GM21723 (cell line): ENCODE measurements at regions not wholly inside any gene's neighbourhood (a gene's known extent, or its start where the extent isn't known, plus 50 kb on each side); places are given as distances from the start of the nearest gene placed in this dataset.

Experiments used
- ATAC-seq: cut with Tn5 transposase; IDR thresholded peaks from one replicate; pipeline ENCODE4 v1.9.1; 2021; ENCODE audit warnings: mild to moderate bottlenecking, moderate library complexity; ENCODE audit not compliant: unreplicated experiment

DNA sequence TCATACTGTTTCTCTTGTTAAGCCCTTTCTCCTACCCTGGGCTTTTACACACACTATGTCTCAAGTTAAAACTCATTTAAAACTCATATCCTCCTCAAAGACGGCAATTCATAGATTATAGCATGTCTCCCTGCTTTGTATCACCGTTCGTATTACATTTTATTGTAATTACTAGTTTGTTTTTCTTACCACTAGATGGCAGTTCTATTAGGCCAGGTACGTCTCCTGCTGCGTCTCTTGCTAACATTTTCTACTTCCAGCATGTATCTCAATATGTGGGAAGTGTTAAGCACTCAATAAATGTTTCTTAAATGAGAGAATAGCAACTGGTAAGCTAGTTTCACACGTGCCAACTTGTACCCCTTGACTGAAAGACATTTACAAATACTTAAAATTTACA is 450.3 kb upstream of the PCDH7 start:
- no peak for ATAC-seq

DNA sequence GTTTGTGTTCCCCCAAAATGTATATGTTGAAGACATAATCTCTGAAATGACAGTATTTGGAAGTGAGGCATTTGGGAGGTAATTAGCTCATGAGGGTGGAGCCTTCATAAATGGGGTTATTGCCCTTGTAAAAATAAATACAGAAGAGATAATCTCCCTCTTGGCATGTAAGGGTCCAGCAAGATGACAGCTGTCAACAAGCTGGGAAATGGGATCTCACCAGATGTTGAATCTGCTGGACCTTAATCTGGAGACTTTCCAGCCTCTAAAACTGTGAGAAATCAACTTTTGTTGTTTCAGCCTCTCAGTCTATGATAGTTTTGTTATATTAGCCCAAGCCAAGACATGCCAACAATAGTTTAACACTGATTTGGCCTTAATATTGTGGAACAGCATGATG is 438.2 kb upstream of the PCDH7 start:
- no peak for ATAC-seq

GRCh38 chr4:30283336-30283735 is 436.8 kb upstream of the PCDH7 start:
- no peak for ATAC-seq

GRCh38 chr4:30294295-30294694 is 425.9 kb upstream of the PCDH7 start:
- no peak for ATAC-seq

DNA sequence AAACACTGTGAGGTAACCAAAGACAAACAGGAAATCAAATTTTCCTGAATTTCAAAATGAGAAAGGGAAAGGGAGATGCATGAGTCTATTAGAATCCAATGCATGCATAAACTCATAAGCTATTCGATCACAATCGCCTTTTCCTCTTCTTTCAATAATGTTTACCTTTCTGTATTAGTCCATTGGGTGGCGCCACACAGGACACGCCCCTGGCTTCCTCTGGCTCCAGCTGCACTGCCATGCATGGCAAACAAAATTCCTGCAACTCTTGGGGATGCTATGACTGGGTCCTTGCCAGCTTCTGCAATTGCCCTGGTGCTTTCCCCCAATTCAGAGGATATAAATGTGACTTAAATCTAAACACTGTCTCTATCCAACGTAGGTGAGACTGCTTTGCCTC is 424.5 kb upstream of the PCDH7 start:
- ATAC-seq = no peak

GRCh38 chr4:30314001-30314400 is 406.2 kb upstream of the PCDH7 start:
- no peak for ATAC-seq

DNA sequence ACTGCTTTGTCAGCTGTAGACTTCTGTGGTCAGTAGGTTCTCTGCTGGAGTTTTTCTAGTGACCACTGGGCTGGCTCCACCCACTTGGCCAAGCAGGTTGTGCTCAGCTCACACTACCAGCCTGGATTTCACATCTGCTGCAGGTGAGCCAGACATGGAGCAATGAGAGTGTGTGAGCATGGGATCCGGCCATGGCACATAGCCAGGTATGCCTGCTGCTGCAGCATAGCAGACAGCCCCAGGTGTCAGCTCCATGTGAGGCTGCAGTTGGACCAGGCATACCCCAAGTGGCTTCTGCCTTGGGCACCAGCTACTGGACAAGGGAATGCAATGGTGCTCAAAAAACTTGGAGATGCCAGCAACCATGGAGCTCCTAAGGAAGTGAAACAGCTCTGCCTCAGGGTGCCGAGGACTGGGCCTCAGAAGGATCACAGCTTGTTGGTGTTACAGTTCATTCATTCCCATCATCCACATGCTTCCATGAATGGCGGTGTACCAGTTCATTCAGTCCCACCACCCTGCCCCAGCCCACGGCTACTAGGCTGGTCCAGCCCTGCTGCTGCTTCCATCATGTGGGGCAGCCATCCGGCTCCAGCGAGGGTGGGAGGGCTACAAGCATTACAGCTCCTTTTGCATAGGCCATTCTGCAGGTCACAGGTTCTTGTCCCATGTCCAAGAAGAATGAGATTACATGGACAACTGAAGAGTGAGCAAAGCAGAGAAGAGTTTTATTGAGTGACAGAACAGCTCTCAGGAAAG is 389.1 kb upstream of the PCDH7 start:
- no peak for ATAC-seq

DNA sequence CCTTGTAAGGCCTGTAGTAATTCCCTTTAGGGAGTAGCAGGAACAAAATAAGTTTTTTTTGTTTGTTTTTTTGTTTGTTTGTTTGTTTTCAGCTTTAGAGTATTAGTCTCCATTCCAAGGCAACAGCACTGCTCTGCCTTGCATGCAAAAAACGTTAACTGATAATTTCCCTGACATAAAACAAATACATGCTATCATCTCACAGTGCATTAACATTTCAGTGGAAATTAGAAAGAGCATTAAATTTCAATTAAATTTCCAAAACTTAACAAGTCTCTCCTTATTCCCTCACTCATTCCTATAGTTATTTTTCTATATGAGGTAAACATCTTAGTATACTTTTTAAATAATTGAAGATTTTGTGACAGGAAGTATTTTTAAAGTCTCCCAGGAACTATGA is 378.4 kb upstream of the PCDH7 start:
- no peak for ATAC-seq

- ATAC-seq = no peak
Observed at GRCh38 chr4:30350288-30350687, 369.9 kb upstream of the PCDH7 start.

DNA sequence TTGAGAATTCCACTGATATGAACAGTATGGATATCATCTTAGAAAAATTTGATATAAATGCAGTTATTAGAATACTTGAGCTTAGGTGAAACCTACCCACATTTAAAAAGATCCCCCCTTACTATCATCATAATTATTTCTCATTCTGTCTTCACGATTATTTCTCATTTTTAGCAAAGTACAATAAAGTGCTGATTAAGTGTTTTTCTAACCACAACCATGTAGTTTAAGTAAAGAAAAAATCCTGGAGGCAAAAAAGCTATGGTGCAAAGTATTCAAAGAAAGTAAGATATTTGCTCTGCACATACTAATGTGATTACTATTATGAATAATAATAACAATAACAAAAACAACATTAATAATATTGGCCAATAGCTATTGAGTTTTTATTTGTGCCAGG is 365.6 kb upstream of the PCDH7 start:
- no peak for ATAC-seq

DNA sequence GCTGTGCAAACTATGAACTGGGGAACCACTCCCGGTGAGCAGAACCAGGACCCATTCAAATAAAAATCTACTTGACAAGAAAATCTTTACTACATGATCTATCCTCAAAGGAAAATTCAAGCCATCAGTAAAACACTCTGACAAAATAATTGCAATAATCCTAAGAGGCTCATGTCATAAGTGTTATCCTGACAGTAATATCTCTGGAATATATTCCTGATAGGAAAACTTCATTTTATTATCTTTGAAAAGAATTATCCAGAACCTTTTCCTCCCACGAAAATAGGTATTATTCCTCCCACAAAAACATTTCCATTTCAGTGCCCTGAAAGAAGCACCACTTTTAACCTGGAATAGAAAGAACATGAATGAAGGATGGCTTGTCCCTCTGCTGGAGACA is 357.7 kb upstream of the PCDH7 start:
- ATAC-seq = no peak

GRCh38 chr4:30370105-30370504 is 350.1 kb upstream of the PCDH7 start:
- ATAC-seq = no peak

- ATAC-seq = peak; percentile 73
Observed at GRCh38 chr4:30380404-30380998, 339.7 kb upstream of the PCDH7 start.

DNA sequence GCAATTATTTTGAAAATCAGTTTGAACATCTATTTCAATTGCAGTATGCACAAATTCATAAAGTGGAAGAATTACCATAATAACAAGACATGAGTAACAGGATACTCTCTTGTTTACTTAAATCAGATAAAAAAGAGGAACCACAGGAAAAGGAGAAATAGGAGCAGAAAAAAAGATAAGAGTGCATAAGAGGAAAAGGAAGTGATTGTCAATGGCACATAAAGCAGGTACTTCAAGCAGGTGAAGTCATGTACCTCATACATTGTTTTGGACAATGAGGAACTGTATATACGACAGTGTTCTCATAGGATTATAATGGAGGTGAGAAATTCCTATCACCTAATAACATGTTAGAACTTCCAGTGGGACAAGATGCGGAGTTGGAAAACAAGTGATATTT is 334.5 kb upstream of the PCDH7 start:
- no peak for ATAC-seq

- no peak for ATAC-seq
Observed at GRCh38 chr4:30386266-30386895, 333.8 kb upstream of the PCDH7 start.

GRCh38 chr4:30395902-30396301 is 324.3 kb upstream of the PCDH7 start:
- ATAC-seq = no peak

GRCh38 chr4:30396772-30397475 is 323.2 kb upstream of the PCDH7 start:
- no peak for ATAC-seq

GRCh38 chr4:30399476-30399875 is 320.7 kb upstream of the PCDH7 start:
- no peak for ATAC-seq

DNA sequence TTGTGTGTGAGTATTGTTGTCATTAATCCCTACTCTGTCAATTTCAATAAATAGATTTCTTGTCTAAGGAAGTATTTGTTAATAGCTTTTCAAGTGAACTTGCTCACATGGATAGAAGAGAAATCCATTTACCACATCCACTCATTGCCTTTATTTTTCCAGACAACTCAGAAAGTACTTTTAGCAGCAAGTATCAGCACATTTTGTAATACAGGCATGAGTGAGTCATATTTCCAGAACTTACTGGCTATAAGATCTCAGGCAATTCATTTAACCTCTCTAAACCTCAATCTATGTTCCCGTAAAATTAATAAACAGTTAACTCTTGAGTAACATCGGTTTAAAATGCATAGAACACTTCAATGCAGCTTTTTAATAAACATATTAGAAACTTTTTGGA is 317.9 kb upstream of the PCDH7 start:
- ATAC-seq = no peak

GRCh38 chr4:30413915-30414314 is 306.3 kb upstream of the PCDH7 start:
- no peak for ATAC-seq

DNA sequence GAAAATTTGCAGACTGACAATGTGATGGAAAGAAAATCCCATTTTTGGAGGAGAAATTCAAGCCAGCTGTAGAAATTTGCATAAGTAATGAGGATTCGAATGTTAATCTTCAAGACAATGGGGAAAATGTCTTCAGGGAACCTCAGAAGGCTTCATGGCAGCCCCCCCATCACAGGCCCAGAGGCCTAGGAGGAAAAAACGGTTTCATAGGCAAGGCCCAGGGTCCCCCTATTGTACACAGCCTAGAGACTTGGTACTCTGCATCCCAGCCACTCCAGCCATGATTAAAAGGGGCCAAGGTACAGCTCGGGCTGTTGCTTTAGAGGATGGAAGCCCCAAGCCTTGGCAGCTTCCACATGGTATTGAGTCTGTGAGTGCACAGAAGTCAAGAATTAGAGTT is 303.6 kb upstream of the PCDH7 start:
- ATAC-seq = no peak

DNA sequence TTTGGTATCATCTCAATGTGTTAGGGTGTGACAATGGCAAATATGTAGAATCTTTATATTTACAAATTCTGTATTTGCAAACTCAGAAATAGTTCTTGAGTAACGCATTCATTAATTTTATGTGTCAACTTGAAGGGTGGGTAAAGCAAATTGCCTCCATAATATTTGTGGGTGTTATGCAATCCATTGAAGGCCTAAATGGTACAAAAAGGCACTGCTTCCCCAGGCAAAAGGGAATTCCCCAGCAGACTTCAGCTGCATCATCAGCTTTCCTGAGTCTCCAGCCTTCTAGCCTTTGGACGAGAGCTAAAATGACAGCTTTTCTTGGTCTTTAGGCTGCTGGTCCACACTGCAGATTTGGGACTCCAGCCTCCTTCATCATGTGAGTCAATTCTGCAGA is 292.2 kb upstream of the PCDH7 start:
- no peak for ATAC-seq
